ENCODE measurements at regions not wholly inside any gene's neighbourhood (a gene's known extent, or its start where the extent isn't known, plus 50 kb on each side); places are given as distances from the start of the nearest gene placed in this dataset.

DNA sequence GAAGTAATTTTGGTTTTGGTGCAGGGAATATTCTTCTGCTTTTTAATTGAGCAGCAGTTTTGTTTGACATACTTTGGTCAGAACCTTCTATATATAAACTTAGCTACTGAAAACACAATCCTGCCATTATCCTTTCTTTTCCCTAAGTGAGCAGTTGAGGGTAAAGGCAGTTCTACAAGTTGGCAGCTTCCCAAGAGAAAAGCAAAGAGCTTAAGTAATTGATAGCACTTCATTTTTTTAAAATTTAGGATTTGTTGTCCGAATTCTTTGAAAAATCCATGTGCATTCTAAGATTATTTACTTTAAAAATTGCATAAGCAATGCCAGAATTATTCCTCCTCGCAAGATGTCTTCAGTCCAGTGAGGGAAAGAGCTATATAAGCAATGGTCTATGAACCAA lies 1394.1 kb downstream of the FAM181B start:
- POLR2A ChIA-PET: no interaction called here
- CTCF ChIA-PET: no interaction called here
- DNase-seq (ENCODE audit: extremely low spot score): no peak
- TF ChIP-seq, protein P1, sequence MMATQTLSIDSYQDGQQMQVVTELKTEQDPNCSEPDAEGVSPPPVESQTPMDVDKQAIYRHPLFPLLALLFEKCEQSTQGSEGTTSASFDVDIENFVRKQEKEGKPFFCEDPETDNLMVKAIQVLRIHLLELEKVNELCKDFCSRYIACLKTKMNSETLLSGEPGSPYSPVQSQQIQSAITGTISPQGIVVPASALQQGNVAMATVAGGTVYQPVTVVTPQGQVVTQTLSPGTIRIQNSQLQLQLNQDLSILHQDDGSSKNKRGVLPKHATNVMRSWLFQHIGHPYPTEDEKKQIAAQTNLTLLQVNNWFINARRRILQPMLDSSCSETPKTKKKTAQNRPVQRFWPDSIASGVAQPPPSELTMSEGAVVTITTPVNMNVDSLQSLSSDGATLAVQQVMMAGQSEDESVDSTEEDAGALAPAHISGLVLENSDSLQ (IDR thresholded peaks at IDR 0.05): no peak
- no peak for TF ChIP-seq FOXA1 (IDR thresholded peaks at IDR 0.05)

- TF ChIP-seq HDGF (IDR thresholded peaks at IDR 0.05; ENCODE audit: borderline replicate concordance): no peak
- TF ChIP-seq SP1 (IDR thresholded peaks at IDR 0.05): no peak
- no peak for TF ChIP-seq NFRKB (IDR thresholded peaks at IDR 0.05)
- no peak for TF ChIP-seq CTBP1 (IDR thresholded peaks at IDR 0.05; ENCODE audit: borderline replicate concordance)
- TF ChIP-seq FOXA1 (IDR thresholded peaks at IDR 0.05): no peak
- no peak for TF ChIP-seq FOXK2 (IDR thresholded peaks at IDR 0.05)
- no peak for TF ChIP-seq TARDBP (IDR thresholded peaks at IDR 0.05)
- no peak for TF ChIP-seq ELF4 (IDR thresholded peaks at IDR 0.05)
- no peak for DNase-seq (ENCODE audit: extremely low spot score)
- ChIA-PET CTCF (no interaction called here), POLR2A (no interaction called here)
These were observed 1395.9 kb downstream of the FAM181B start for GRCh38 chr11:81337756-81338155.

DNA sequence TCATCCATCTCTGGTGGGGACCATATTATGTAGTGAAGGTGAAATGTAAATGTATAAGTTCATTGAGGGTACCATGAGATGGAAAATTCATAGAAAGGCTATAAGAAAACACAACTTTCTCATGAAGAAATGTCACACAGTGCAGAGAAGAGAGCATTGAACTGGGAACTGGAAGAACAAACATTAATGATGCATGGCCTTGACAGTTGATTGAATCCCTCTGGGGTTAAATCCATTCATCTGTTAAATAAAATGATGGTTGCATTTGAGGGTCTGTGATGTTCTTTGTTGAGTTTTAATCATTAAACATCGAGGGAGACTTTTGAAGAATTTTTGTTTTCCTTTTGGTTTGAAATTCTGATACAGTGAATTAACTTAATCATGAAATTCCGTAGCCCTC lies 1401.4 kb downstream of the FAM181B start:
- POLR2A ChIA-PET: no interaction called here

GRCh38 chr11:81331611-81332235 lies 1401.9 kb downstream of the FAM181B start:
- no peak for DNase-seq (ENCODE audit: extremely low spot score)
- no peak for TF ChIP-seq TARDBP (IDR thresholded peaks at IDR 0.05)
- no peak for TF ChIP-seq SUZ12 (IDR thresholded peaks at IDR 0.05)
- no peak for TF ChIP-seq NFRKB (IDR thresholded peaks at IDR 0.05)
- TF ChIP-seq FOXK2 (IDR thresholded peaks at IDR 0.05): no peak
- no peak for TF ChIP-seq FOXM1 (IDR thresholded peaks at IDR 0.05; ENCODE audit: borderline replicate concordance)
- TF ChIP-seq FOXA1 (IDR thresholded peaks at IDR 0.05): no peak
- TF ChIP-seq BHLHE40 (IDR thresholded peaks at IDR 0.05; ENCODE audit: borderline replicate concordance): no peak
- no peak for TF ChIP-seq L3MBTL2 (conservative IDR thresholded peaks at IDR 0.05)
- no peak for TF ChIP-seq ARNT (IDR thresholded peaks at IDR 0.05)
- no peak for TF ChIP-seq HDGF (IDR thresholded peaks at IDR 0.05; ENCODE audit: borderline replicate concordance)
- no peak for TF ChIP-seq SP1 (IDR thresholded peaks at IDR 0.05)
- TF ChIP-seq ELF4 (IDR thresholded peaks at IDR 0.05): no peak
- TF ChIP-seq, protein P1 (IDR thresholded peaks at IDR 0.05): no peak
- no peak for TF ChIP-seq CTBP1 (IDR thresholded peaks at IDR 0.05; ENCODE audit: borderline replicate concordance)
- no peak for TF ChIP-seq ZNF384 (IDR thresholded peaks at IDR 0.05)
- no peak for TF ChIP-seq LEF1 (IDR thresholded peaks at IDR 0.05; ENCODE audit: borderline replicate concordance)
- POLR2A ChIA-PET: no interaction called here
- CTCF ChIA-PET: no interaction called here

More for the DNA sequence above, 1401.4 kb downstream of the FAM181B start:
- DNase-seq (ENCODE audit: extremely low spot score): no peak
- CTCF ChIA-PET: no interaction called here
- TF ChIP-seq BHLHE40 (IDR thresholded peaks at IDR 0.05; ENCODE audit: borderline replicate concordance) (no peak), ZNF384 (IDR thresholded peaks at IDR 0.05) (no peak), NFRKB (IDR thresholded peaks at IDR 0.05) (no peak), ARNT (IDR thresholded peaks at IDR 0.05) (no peak), SP1 (IDR thresholded peaks at IDR 0.05) (no peak), ELF4 (IDR thresholded peaks at IDR 0.05) (no peak), HDGF (IDR thresholded peaks at IDR 0.05; ENCODE audit: borderline replicate concordance) (no peak), LEF1 (IDR thresholded peaks at IDR 0.05; ENCODE audit: borderline replicate concordance) (no peak), FOXM1 (IDR thresholded peaks at IDR 0.05; ENCODE audit: borderline replicate concordance) (no peak), FOXA1 (IDR thresholded peaks at IDR 0.05) (no peak), SUZ12 (IDR thresholded peaks at IDR 0.05) (no peak), TARDBP (IDR thresholded peaks at IDR 0.05) (no peak), FOXK2 (IDR thresholded peaks at IDR 0.05) (no peak), L3MBTL2 (conservative IDR thresholded peaks at IDR 0.05) (no peak), CTBP1 (IDR thresholded peaks at IDR 0.05; ENCODE audit: borderline replicate concordance) (no peak)
- TF ChIP-seq, protein P1 (IDR thresholded peaks at IDR 0.05): no peak

GRCh38 chr11:81331088-81331487 lies 1402.6 kb downstream of the FAM181B start:
- DNase-seq (ENCODE audit: extremely low spot score): no peak
- ChIA-PET POLR2A (no interaction called here), CTCF (no interaction called here)
- TF ChIP-seq BHLHE40 (IDR thresholded peaks at IDR 0.05; ENCODE audit: borderline replicate concordance) (no peak), SP1 (IDR thresholded peaks at IDR 0.05) (no peak), ZNF384 (IDR thresholded peaks at IDR 0.05) (no peak), ELF4 (IDR thresholded peaks at IDR 0.05) (no peak), SUZ12 (IDR thresholded peaks at IDR 0.05) (no peak), FOXM1 (IDR thresholded peaks at IDR 0.05; ENCODE audit: borderline replicate concordance) (no peak), L3MBTL2 (conservative IDR thresholded peaks at IDR 0.05) (no peak), ARNT (IDR thresholded peaks at IDR 0.05) (no peak), TARDBP (IDR thresholded peaks at IDR 0.05) (no peak), FOXA1 (IDR thresholded peaks at IDR 0.05) (no peak), HDGF (IDR thresholded peaks at IDR 0.05; ENCODE audit: borderline replicate concordance) (no peak), FOXK2 (IDR thresholded peaks at IDR 0.05) (no peak), NFRKB (IDR thresholded peaks at IDR 0.05) (no peak), CTBP1 (IDR thresholded peaks at IDR 0.05; ENCODE audit: borderline replicate concordance) (no peak), LEF1 (IDR thresholded peaks at IDR 0.05; ENCODE audit: borderline replicate concordance) (no peak)
- TF ChIP-seq, protein P1 (IDR thresholded peaks at IDR 0.05): no peak
